ENCODE measurements at regions not wholly inside any gene's neighbourhood (a gene's known extent, or its start where the extent isn't known, plus 50 kb on each side); places are given as distances from the start of the nearest gene placed in this dataset.

GRCh38 chr5:89343666-89344065 lies 460.7 kb upstream of the MEF2C start:
- H3K4me1 ChIP-seq (ENCODE audit: insufficient read depth) = no peaks in the 10 kb centered on the region
- no peaks in the 10 kb centered on the region for H3K9me3 ChIP-seq (ENCODE audit: low read depth)
- H2AFZ ChIP-seq = no peak overlapping the region
- H3K27ac ChIP-seq = no peak overlapping the region
- H3K4me3 ChIP-seq = no peak overlapping the region
- H3K4me2 ChIP-seq = peak overlapping the region; percentile 36
- no peaks in the 10 kb centered on the region for H3K79me2 ChIP-seq
- no peak for DNase-seq (ENCODE audit: low spot score)
- TF ChIP-seq EZH2phosphoT487 (IDR thresholded peaks at IDR 0.05; ENCODE audit: low read depth, severe bottlenecking, unreplicated experiment) (no peak), EZH2 (IDR thresholded peaks at IDR 0.05; ENCODE audit: borderline replicate concordance) (no peak)
- TF ChIP-seq, protein P1, sequence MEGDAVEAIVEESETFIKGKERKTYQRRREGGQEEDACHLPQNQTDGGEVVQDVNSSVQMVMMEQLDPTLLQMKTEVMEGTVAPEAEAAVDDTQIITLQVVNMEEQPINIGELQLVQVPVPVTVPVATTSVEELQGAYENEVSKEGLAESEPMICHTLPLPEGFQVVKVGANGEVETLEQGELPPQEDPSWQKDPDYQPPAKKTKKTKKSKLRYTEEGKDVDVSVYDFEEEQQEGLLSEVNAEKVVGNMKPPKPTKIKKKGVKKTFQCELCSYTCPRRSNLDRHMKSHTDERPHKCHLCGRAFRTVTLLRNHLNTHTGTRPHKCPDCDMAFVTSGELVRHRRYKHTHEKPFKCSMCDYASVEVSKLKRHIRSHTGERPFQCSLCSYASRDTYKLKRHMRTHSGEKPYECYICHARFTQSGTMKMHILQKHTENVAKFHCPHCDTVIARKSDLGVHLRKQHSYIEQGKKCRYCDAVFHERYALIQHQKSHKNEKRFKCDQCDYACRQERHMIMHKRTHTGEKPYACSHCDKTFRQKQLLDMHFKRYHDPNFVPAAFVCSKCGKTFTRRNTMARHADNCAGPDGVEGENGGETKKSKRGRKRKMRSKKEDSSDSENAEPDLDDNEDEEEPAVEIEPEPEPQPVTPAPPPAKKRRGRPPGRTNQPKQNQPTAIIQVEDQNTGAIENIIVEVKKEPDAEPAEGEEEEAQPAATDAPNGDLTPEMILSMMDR (IDR thresholded peaks at IDR 0.05; ENCODE audit: poor library complexity) = no peak
- WGBS (ENCODE audit: low lambda C conversion rate, missing lambda C conversion rate) = 65% methylated on average over 4 of the region's 4 CpGs
- H4K20me1 ChIP-seq (ENCODE audit: insufficient read depth, poor library complexity, severe bottlenecking) = no peaks in the 10 kb centered on the region
- no peaks in the 10 kb centered on the region for H3K36me3 ChIP-seq (replicated peaks; ENCODE audit: insufficient read depth, low read depth)
- H3K9me2 ChIP-seq (replicated peaks; ENCODE audit: insufficient read depth) = no peaks in the 10 kb centered on the region
- H3K27me3 ChIP-seq = no peaks in the 10 kb centered on the region

GRCh38 chr5:89342106-89342876 lies 459.3 kb upstream of the MEF2C start:
- H4K20me1 ChIP-seq (ENCODE audit: insufficient read depth, poor library complexity, severe bottlenecking) = no peaks in the 10 kb centered on the region
- H3K9me2 ChIP-seq (replicated peaks; ENCODE audit: insufficient read depth) = no peaks in the 10 kb centered on the region
- 64% methylated on average over 2 of the region's 2 CpGs for WGBS (ENCODE audit: low lambda C conversion rate, missing lambda C conversion rate)
- no peaks in the 10 kb centered on the region for H3K36me3 ChIP-seq (replicated peaks; ENCODE audit: insufficient read depth, low read depth)
- no peaks in the 10 kb centered on the region for H3K27me3 ChIP-seq
- H3K4me2 ChIP-seq = no peak overlapping the region
- no peaks in the 10 kb centered on the region for H3K4me1 ChIP-seq (ENCODE audit: insufficient read depth)
- no peaks in the 10 kb centered on the region for H3K79me2 ChIP-seq
- no peak overlapping the region for H3K4me3 ChIP-seq
- no peak overlapping the region for H3K27ac ChIP-seq
- DNase-seq (ENCODE audit: low spot score) = no peak
- no peaks in the 10 kb centered on the region for H3K9me3 ChIP-seq (ENCODE audit: low read depth)
- no peak for TF ChIP-seq EZH2 (IDR thresholded peaks at IDR 0.05; ENCODE audit: borderline replicate concordance)
- TF ChIP-seq EZH2phosphoT487 (IDR thresholded peaks at IDR 0.05; ENCODE audit: low read depth, severe bottlenecking, unreplicated experiment) = no peak
- TF ChIP-seq, protein P1 (IDR thresholded peaks at IDR 0.05; ENCODE audit: poor library complexity) = no peak
- H2AFZ ChIP-seq = no peak overlapping the region

GRCh38 chr5:89338935-89339334 lies 456.0 kb upstream of the MEF2C start:
- Histone ChIP-seq H3K4me1 (ENCODE audit: insufficient read depth) (no peaks in the 10 kb centered on the region), H3K9me2 (replicated peaks; ENCODE audit: insufficient read depth) (no peaks in the 10 kb centered on the region), H3K27me3 (no peaks in the 10 kb centered on the region), H3K9me3 (ENCODE audit: low read depth) (no peaks in the 10 kb centered on the region), H3K36me3 (replicated peaks; ENCODE audit: insufficient read depth, low read depth) (no peaks in the 10 kb centered on the region), H3K27ac (no peak overlapping the region), H3K79me2 (no peaks in the 10 kb centered on the region), H3K4me2 (no peak overlapping the region), H2AFZ (no peak overlapping the region), H3K4me3 (no peak overlapping the region), H4K20me1 (ENCODE audit: insufficient read depth, poor library complexity, severe bottlenecking) (no peaks in the 10 kb centered on the region)
- TF ChIP-seq, protein P1 (IDR thresholded peaks at IDR 0.05; ENCODE audit: poor library complexity) = no peak
- no peak for TF ChIP-seq EZH2 (IDR thresholded peaks at IDR 0.05; ENCODE audit: borderline replicate concordance)
- TF ChIP-seq EZH2phosphoT487 (IDR thresholded peaks at IDR 0.05; ENCODE audit: low read depth, severe bottlenecking, unreplicated experiment) = no peak
- no peak for DNase-seq (ENCODE audit: low spot score)
- WGBS (ENCODE audit: low lambda C conversion rate, missing lambda C conversion rate) = 74% methylated on average over 2 of the region's 2 CpGs
